Trophoblast cell (in vitro differentiated cells and primary cell): ENCODE measurements at regions not wholly inside any gene's neighbourhood (a gene's known extent, or its start where the extent isn't known, plus 50 kb on each side); places are given as distances from the start of the nearest gene placed in this dataset.

Experiments used
- DNase-seq, 2 donors: peaks; one replicate each; pipeline ENCODE4 v3.0.0-alpha.2; 2016
- H2AFZ ChIP-seq: 2 replicates; pipeline ENCODE4 v1.6.1; 2013; ENCODE audit warnings: low read length, moderate library complexity, mild to moderate bottlenecking; ENCODE audit not compliant: insufficient read depth, poor library complexity
- H2AK5ac ChIP-seq: 2 replicates; pipeline ENCODE4 v1.6.1; 2013; ENCODE audit warnings: mild to moderate bottlenecking, low read length
- H2BK120ac ChIP-seq: 2 replicates; pipeline ENCODE4 v1.6.1; 2013; ENCODE audit warnings: low read length, mild to moderate bottlenecking, moderate library complexity; ENCODE audit not compliant: insufficient read depth, poor library complexity
- H2BK12ac ChIP-seq: 2 replicates; pipeline ENCODE4 v1.6.1; 2013; ENCODE audit warnings: mild to moderate bottlenecking, low read length, moderate library complexity
- H2BK5ac ChIP-seq: 2 replicates; pipeline ENCODE4 v1.6.1; 2013; ENCODE audit warnings: low read length, low read depth, moderate library complexity, mild to moderate bottlenecking; ENCODE audit not compliant: poor library complexity
- H3K14ac ChIP-seq: 2 replicates; pipeline ENCODE4 v1.6.1; 2013; ENCODE audit warnings: mild to moderate bottlenecking, low read length
- H3K18ac ChIP-seq: 2 replicates; pipeline ENCODE4 v1.6.1; 2013; ENCODE audit warnings: mild to moderate bottlenecking, low read length
- H3K23ac ChIP-seq: 2 replicates; pipeline ENCODE4 v1.6.1; 2013; ENCODE audit warnings: low read length
- H3K27ac ChIP-seq: 2 replicates; pipeline ENCODE4 v1.5.1; 2013; ENCODE audit warnings: low read depth, mild to moderate bottlenecking, inconsistent platforms, low read length, moderate library complexity
- H3K27me3 ChIP-seq: 2 replicates; pipeline ENCODE4 v1.6.1; 2013; ENCODE audit warnings: inconsistent platforms, mild to moderate bottlenecking, low read length, moderate library complexity; ENCODE audit not compliant: insufficient read depth
- H3K36me3 ChIP-seq, 2 experiments: 1 replicate in 1 of 2; 2 replicates in 1 of 2; pipeline ENCODE4 v1.6.1; 2013; ENCODE audit warnings: low read length in 2 of 2, mild to moderate bottlenecking in 2 of 2, moderate library complexity in 1 of 2; ENCODE audit not compliant: insufficient read depth in 2 of 2, control insufficient read depth in 1 of 2
- H3K4ac ChIP-seq: 2 replicates; pipeline ENCODE4 v1.6.1; 2013; ENCODE audit warnings: low read depth, mild to moderate bottlenecking, low read length, moderate library complexity
- H3K4me1 ChIP-seq, 2 experiments: 1 replicate in 1 of 2; 2 replicates in 1 of 2; pipeline ENCODE4 v1.6.1; 2013; ENCODE audit warnings: low read length in 2 of 2, mild to moderate bottlenecking in 2 of 2, moderate library complexity in 1 of 2; ENCODE audit not compliant: insufficient read depth in 2 of 2, control insufficient read depth in 1 of 2
- H3K4me2 ChIP-seq: 2 replicates; pipeline ENCODE4 v1.6.1; 2013; ENCODE audit warnings: inconsistent platforms, mild to moderate bottlenecking, low read length, moderate library complexity
- H3K4me3 ChIP-seq: 2 replicates; pipeline ENCODE4 v1.5.1; 2013; ENCODE audit warnings: mild to moderate bottlenecking, low read depth, low read length, inconsistent platforms
- H3K79me1 ChIP-seq: one replicate; pipeline ENCODE4 v1.6.1; 2013; ENCODE audit warnings: low read length
- H3K79me2 ChIP-seq: 2 replicates; pipeline ENCODE4 v1.6.1; 2013; ENCODE audit warnings: low read length, mild to moderate bottlenecking; ENCODE audit not compliant: control insufficient read depth, insufficient read depth, poor library complexity
- H3K9ac ChIP-seq: 2 replicates; pipeline ENCODE4 v1.6.1; 2013; ENCODE audit warnings: mild to moderate bottlenecking, low read length
- H3K9me3 ChIP-seq: 2 replicates; pipeline ENCODE4 v1.6.1; 2013; ENCODE audit warnings: low read depth, mild to moderate bottlenecking, control low read depth, inconsistent platforms, low read length; ENCODE audit not compliant: insufficient read depth
- H4K12ac ChIP-seq: 2 replicates; pipeline ENCODE4 v1.6.1; 2013; ENCODE audit warnings: low read depth, mild to moderate bottlenecking, low read length, moderate library complexity
- H4K8ac ChIP-seq: 2 replicates; pipeline ENCODE4 v1.6.1; 2013; ENCODE audit warnings: low read depth, mild to moderate bottlenecking, low read length, moderate library complexity
- H4K91ac ChIP-seq: one replicate; pipeline ENCODE4 v1.6.1; 2013; ENCODE audit warnings: low read depth, mild to moderate bottlenecking, low read length, moderate library complexity
- WGBS: extraction: QIAGEN DNeasy Blood & Tissue Kit; methylation state at CpG from one replicate; pipeline ENCODE4 v1.1.7; 2013; ENCODE audit warnings: missing lambda C conversion rate; ENCODE audit not compliant: insufficient read length, insufficient coverage; ENCODE audit errors: extremely low coverage; 5-methylcytosine and 5-hydroxymethylcytosine counted together

- Histone ChIP-seq H3K4me3 (peak overlapping the region; percentile 71), H4K12ac (peak overlapping the region; percentile 90), H2BK5ac (peak overlapping the region; percentile 63), H3K9ac (no peak overlapping the region), H3K4me2 (peak overlapping the region; percentile 68), H3K18ac (peak overlapping the region; percentile 84), H4K8ac (peak overlapping the region; percentile 71), H3K4ac (no peak overlapping the region), H3K23ac (no peak overlapping the region), H2BK120ac (peak overlapping the region; percentile 33), H2AFZ (peak overlapping the region; percentile 71), H3K79me2 (peaks cover 4% of the 10 kb centered on the region), H2AK5ac (peak overlapping the region; percentile 41), H3K4me1 (no peaks in the 10 kb centered on the region), H3K27me3 (no peaks in the 10 kb centered on the region), H3K27ac (peak overlapping the region; percentile 90), H2BK12ac (no peak overlapping the region), H3K9me3 (no peaks in the 10 kb centered on the region), H3K14ac (peak overlapping the region; percentile 82), H3K79me1 (peaks cover 12% of the 10 kb centered on the region), H4K91ac (peak overlapping the region; percentile 81), H3K36me3 (peaks cover 7 to 11% of the 10 kb centered on the region in 2 experiments)
- peak in 1 of 2 donors; percentile 27 for DNase-seq
- no CpG with 5 or more reads among the region's 50 CpGs for WGBS
Measured at GRCh38 chrX:3815896-3816664, 102.6 kb upstream of the PRKX start.

GRCh38 chrX:3811331-3812311 lies 98.2 kb upstream of the PRKX start:
- H2AFZ ChIP-seq: no peak overlapping the region
- no peak overlapping the region for H2BK120ac ChIP-seq
- H3K9me3 ChIP-seq: no peaks in the 10 kb centered on the region
- H3K18ac ChIP-seq: no peak overlapping the region
- H4K91ac ChIP-seq: no peak overlapping the region
- H3K23ac ChIP-seq: no peak overlapping the region
- no peaks in the 10 kb centered on the region for H3K27me3 ChIP-seq
- no peak overlapping the region for H3K27ac ChIP-seq
- no peak overlapping the region for H4K12ac ChIP-seq
- H2AK5ac ChIP-seq: no peak overlapping the region
- H3K36me3 ChIP-seq: no peaks in the 10 kb centered on the region
- H3K4me1 ChIP-seq: no peaks in the 10 kb centered on the region
- no peak for DNase-seq
- no peak overlapping the region for H3K9ac ChIP-seq
- H4K8ac ChIP-seq: no peak overlapping the region
- no peak overlapping the region for H3K14ac ChIP-seq
- peaks cover 12% of the 10 kb centered on the region for H3K79me1 ChIP-seq
- no CpG with 5 or more reads among the region's 16 CpGs for WGBS
- H3K79me2 ChIP-seq: peaks cover 4% of the 10 kb centered on the region
- no peak overlapping the region for H2BK12ac ChIP-seq
- no peak overlapping the region for H2BK5ac ChIP-seq
- H3K4me2 ChIP-seq: no peak overlapping the region
- H3K4ac ChIP-seq: no peak overlapping the region
- no peak overlapping the region for H3K4me3 ChIP-seq

GRCh38 chrX:3807906-3808305 lies 94.5 kb upstream of the PRKX start:
- Histone ChIP-seq H3K79me1 (no peaks in the 10 kb centered on the region), H3K27ac (no peak overlapping the region), H3K4me2 (no peak overlapping the region), H2BK120ac (no peak overlapping the region), H3K4me3 (no peak overlapping the region), H3K9ac (no peak overlapping the region), H3K27me3 (no peaks in the 10 kb centered on the region), H3K23ac (no peak overlapping the region), H2BK12ac (no peak overlapping the region), H3K4ac (no peak overlapping the region), H3K79me2 (no peaks in the 10 kb centered on the region), H3K36me3 (no peaks in the 10 kb centered on the region), H3K4me1 (no peaks in the 10 kb centered on the region), H3K9me3 (no peaks in the 10 kb centered on the region), H3K14ac (no peak overlapping the region), H4K12ac (no peak overlapping the region), H3K18ac (no peak overlapping the region), H2BK5ac (no peak overlapping the region), H4K8ac (no peak overlapping the region), H2AK5ac (no peak overlapping the region), H2AFZ (no peak overlapping the region), H4K91ac (no peak overlapping the region)
- DNase-seq: no peak
- no CpG with 5 or more reads among the region's 4 CpGs for WGBS

GRCh38 chrX:3806630-3807029 lies 93.2 kb upstream of the PRKX start:
- Histone ChIP-seq H2BK12ac (no peak overlapping the region), H2BK5ac (no peak overlapping the region), H3K79me2 (no peaks in the 10 kb centered on the region), H2BK120ac (no peak overlapping the region), H3K27me3 (no peaks in the 10 kb centered on the region), H3K9me3 (no peaks in the 10 kb centered on the region), H3K4ac (no peak overlapping the region), H3K23ac (no peak overlapping the region), H4K12ac (no peak overlapping the region), H3K4me3 (no peak overlapping the region), H3K4me2 (no peak overlapping the region), H3K14ac (no peak overlapping the region), H3K27ac (no peak overlapping the region), H4K8ac (no peak overlapping the region), H3K4me1 (no peaks in the 10 kb centered on the region), H3K36me3 (no peaks in the 10 kb centered on the region), H2AK5ac (no peak overlapping the region), H3K9ac (no peak overlapping the region), H2AFZ (no peak overlapping the region), H3K79me1 (no peaks in the 10 kb centered on the region), H4K91ac (no peak overlapping the region), H3K18ac (no peak overlapping the region)
- no CpG with 5 or more reads among the region's 10 CpGs for WGBS
- DNase-seq: no peak
